Muscle layer of duodenum (tissue), 2 donors: ENCODE measurements at regions not wholly inside any gene's neighbourhood (a gene's known extent, or its start where the extent isn't known, plus 50 kb on each side); places are given as distances from the start of the nearest gene placed in this dataset.

Experiments
- H3K27ac ChIP-seq: one replicate; pipeline ENCODE4 v1.7.0; 2013; ENCODE audit warnings: mild to moderate bottlenecking, low read length
- H3K27me3 ChIP-seq: one replicate; pipeline ENCODE4 v1.7.0; 2013; ENCODE audit warnings: low read depth, mild to moderate bottlenecking, control low read depth, low read length
- H3K36me3 ChIP-seq, 2 donors: one replicate each; pipeline ENCODE4 v1.7.0; 2013; ENCODE audit warnings: low read length in 2 of 2, control low read depth in 1 of 2, mild to moderate bottlenecking in 1 of 2; ENCODE audit not compliant: insufficient read depth in 2 of 2, control insufficient read depth in 1 of 2
- H3K4me1 ChIP-seq, 2 donors: one replicate each; pipeline ENCODE4 v1.7.0; 2013; ENCODE audit warnings: low read length in 2 of 2, mild to moderate bottlenecking in 2 of 2, control low read depth in 1 of 2, moderate library complexity in 1 of 2; ENCODE audit not compliant: insufficient read depth in 2 of 2, control insufficient read depth in 1 of 2
- H3K4me3 ChIP-seq, 2 donors: one replicate each; pipeline ENCODE4 v1.7.0; 2013; ENCODE audit warnings: low read length in 2 of 2, low read depth in 1 of 2, mild to moderate bottlenecking in 1 of 2
- H3K9me3 ChIP-seq, 2 donors: one replicate each; pipeline ENCODE4 v1.7.0; 2013; ENCODE audit warnings: low read length in 2 of 2, control low read depth in 1 of 2, mild to moderate bottlenecking in 1 of 2; ENCODE audit not compliant: control insufficient read depth in 1 of 2
- donor health status: healthy.

- Histone ChIP-seq H3K27ac (no peak overlapping the region), H3K36me3 (no peaks in the 10 kb centered on the region), H3K4me3 (no peak overlapping the region), H3K27me3 (no peaks in the 10 kb centered on the region), H3K4me1 (no peaks in the 10 kb centered on the region), H3K9me3 (no peaks in the 10 kb centered on the region)
Observed at GRCh38 chr20:40100261-40100660, 588.8 kb downstream of the MAFB start.

- Histone ChIP-seq H3K4me1 (no peaks in the 10 kb centered on the region), H3K27ac (no peak overlapping the region), H3K9me3 (peaks cover 0 to 15% of the 10 kb centered on the region in 2 donors), H3K27me3 (no peaks in the 10 kb centered on the region), H3K4me3 (no peak overlapping the region), H3K36me3 (no peaks in the 10 kb centered on the region)
Observed at GRCh38 chr20:40090236-40090635, 598.8 kb downstream of the MAFB start.

- no peaks in the 10 kb centered on the region for H3K4me1 ChIP-seq
- peaks cover 0 to 13% of the 10 kb centered on the region in 2 donors for H3K9me3 ChIP-seq
- H3K4me3 ChIP-seq = no peak overlapping the region
- H3K27ac ChIP-seq = no peak overlapping the region
- no peaks in the 10 kb centered on the region for H3K36me3 ChIP-seq
- H3K27me3 ChIP-seq = no peaks in the 10 kb centered on the region
Observed at GRCh38 chr20:40087496-40087895, 601.5 kb downstream of the MAFB start.

- no peaks in the 10 kb centered on the region for H3K9me3 ChIP-seq
- H3K4me1 ChIP-seq = no peaks in the 10 kb centered on the region
- H3K36me3 ChIP-seq = no peaks in the 10 kb centered on the region
- H3K27ac ChIP-seq = no peak overlapping the region
- H3K4me3 ChIP-seq = no peak overlapping the region
- H3K27me3 ChIP-seq = no peaks in the 10 kb centered on the region
Observed at GRCh38 chr20:40085513-40085912, 603.5 kb downstream of the MAFB start.

GRCh38 chr20:40082436-40082835 lies 606.6 kb downstream of the MAFB start:
- Histone ChIP-seq H3K9me3 (no peaks in the 10 kb centered on the region), H3K27ac (no peak overlapping the region), H3K27me3 (no peaks in the 10 kb centered on the region), H3K36me3 (no peaks in the 10 kb centered on the region), H3K4me3 (no peak overlapping the region), H3K4me1 (no peaks in the 10 kb centered on the region)

GRCh38 chr20:40081653-40082052 lies 607.4 kb downstream of the MAFB start:
- Histone ChIP-seq H3K36me3 (no peaks in the 10 kb centered on the region), H3K4me1 (no peaks in the 10 kb centered on the region), H3K27me3 (no peaks in the 10 kb centered on the region), H3K27ac (no peak overlapping the region), H3K4me3 (no peak overlapping the region), H3K9me3 (no peaks in the 10 kb centered on the region)

GRCh38 chr20:40080041-40080652 lies 608.9 kb downstream of the MAFB start:
- H3K36me3 ChIP-seq = no peaks in the 10 kb centered on the region
- H3K27me3 ChIP-seq = no peaks in the 10 kb centered on the region
- H3K4me3 ChIP-seq = no peak overlapping the region
- no peak overlapping the region for H3K27ac ChIP-seq
- no peaks in the 10 kb centered on the region for H3K9me3 ChIP-seq
- H3K4me1 ChIP-seq = no peaks in the 10 kb centered on the region

- Histone ChIP-seq H3K4me1 (no peaks in the 10 kb centered on the region), H3K4me3 (no peak overlapping the region), H3K27me3 (no peaks in the 10 kb centered on the region), H3K27ac (no peak overlapping the region), H3K9me3 (no peaks in the 10 kb centered on the region), H3K36me3 (no peaks in the 10 kb centered on the region)
Observed at GRCh38 chr20:40073535-40074111, 615.4 kb downstream of the MAFB start.

GRCh38 chr20:40072907-40073306 lies 616.1 kb downstream of the MAFB start:
- H3K27ac ChIP-seq = no peak overlapping the region
- H3K9me3 ChIP-seq = no peaks in the 10 kb centered on the region
- H3K27me3 ChIP-seq = no peaks in the 10 kb centered on the region
- no peak overlapping the region for H3K4me3 ChIP-seq
- H3K36me3 ChIP-seq = no peaks in the 10 kb centered on the region
- H3K4me1 ChIP-seq = no peaks in the 10 kb centered on the region

- Histone ChIP-seq H3K27ac (no peak overlapping the region), H3K36me3 (no peaks in the 10 kb centered on the region), H3K9me3 (no peaks in the 10 kb centered on the region), H3K4me1 (no peaks in the 10 kb centered on the region), H3K4me3 (no peak overlapping the region), H3K27me3 (no peaks in the 10 kb centered on the region)
Observed at GRCh38 chr20:40056171-40056570, 632.9 kb downstream of the MAFB start.

GRCh38 chr20:40055711-40056110 lies 633.3 kb downstream of the MAFB start:
- no peak overlapping the region for H3K4me3 ChIP-seq
- no peaks in the 10 kb centered on the region for H3K4me1 ChIP-seq
- H3K27ac ChIP-seq = no peak overlapping the region
- no peaks in the 10 kb centered on the region for H3K9me3 ChIP-seq
- no peaks in the 10 kb centered on the region for H3K27me3 ChIP-seq
- no peaks in the 10 kb centered on the region for H3K36me3 ChIP-seq

GRCh38 chr20:40054311-40054710 lies 634.7 kb downstream of the MAFB start:
- no peak overlapping the region for H3K4me3 ChIP-seq
- H3K4me1 ChIP-seq = no peaks in the 10 kb centered on the region
- no peak overlapping the region for H3K27ac ChIP-seq
- H3K36me3 ChIP-seq = no peaks in the 10 kb centered on the region
- H3K9me3 ChIP-seq = no peaks in the 10 kb centered on the region
- H3K27me3 ChIP-seq = no peaks in the 10 kb centered on the region
